Kidney glomerular epithelial cell (primary cell): ENCODE measurements at regions not wholly inside any gene's neighbourhood (a gene's known extent, or its start where the extent isn't known, plus 50 kb on each side); places are given as distances from the start of the nearest gene placed in this dataset.
A peak's percentile ranks its signal among the peaks of the same experiment; 100 is the strongest.
"Not testable (repeated sequence)": the region's sequence is repeated elsewhere in the genome, so short reads cannot be mapped to it uniquely, and the experiment has no call there.

Experiments used
- DNase-seq: peaks from one replicate; lab custom pipeline; 2025; lab: John Stamatoyannopoulos, UW

- DNase-seq: no peak
Measured at GRCh38 chr1:238648751-238649150, 737.6 kb upstream of the CHRM3 start.

DNA sequence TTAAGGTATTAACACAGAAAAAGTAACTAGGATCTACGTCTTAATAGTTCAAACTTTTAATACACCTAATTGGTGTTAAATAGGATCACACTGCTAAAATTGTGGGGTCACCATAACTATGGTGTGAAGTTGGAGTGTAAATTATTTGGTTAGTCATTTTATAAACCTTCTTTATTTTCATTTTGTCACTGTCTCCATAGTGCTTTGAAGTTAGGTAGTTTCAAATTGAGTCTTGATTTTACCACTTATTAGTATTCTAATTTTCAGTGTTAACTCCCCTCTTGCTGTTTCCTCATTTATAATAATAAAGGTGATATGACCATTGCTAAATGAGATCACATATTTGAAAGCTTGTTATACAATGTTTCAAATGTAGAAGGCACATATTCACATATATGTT is 738.1 kb upstream of the CHRM3 start:
- peak; percentile 66 for DNase-seq

- DNase-seq: peak; percentile 96
Measured at GRCh38 chr1:238647877-238648276, 738.5 kb upstream of the CHRM3 start.

GRCh38 chr1:238642231-238642630 is 744.1 kb upstream of the CHRM3 start:
- no peak for DNase-seq

- DNase-seq: no peak
Measured at GRCh38 chr1:238639861-238640260, 746.5 kb upstream of the CHRM3 start.

- DNase-seq: no peak
Measured at GRCh38 chr1:238628110-238628509, 737.4 kb upstream of the ZP4 start.

DNA sequence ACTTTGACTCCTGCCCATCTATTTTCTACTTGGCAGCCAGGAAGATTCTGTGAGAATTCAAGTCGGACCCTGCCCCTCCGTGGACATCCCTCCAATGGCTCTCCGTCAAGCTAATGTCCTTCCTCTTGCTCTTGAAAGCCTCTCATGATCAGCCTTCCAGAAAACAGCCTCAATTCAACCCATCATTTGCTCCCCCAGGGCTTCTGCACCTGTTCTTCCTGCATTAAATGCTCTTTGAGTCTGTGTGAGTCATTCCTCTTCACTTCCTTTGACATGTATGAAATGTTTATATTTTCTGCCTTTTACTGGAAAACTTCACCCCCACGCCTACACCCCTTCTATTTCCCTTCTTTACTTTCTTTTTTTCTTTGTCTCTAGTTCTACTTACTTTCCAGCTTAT is 734.1 kb upstream of the ZP4 start:
- no peak for DNase-seq

DNA sequence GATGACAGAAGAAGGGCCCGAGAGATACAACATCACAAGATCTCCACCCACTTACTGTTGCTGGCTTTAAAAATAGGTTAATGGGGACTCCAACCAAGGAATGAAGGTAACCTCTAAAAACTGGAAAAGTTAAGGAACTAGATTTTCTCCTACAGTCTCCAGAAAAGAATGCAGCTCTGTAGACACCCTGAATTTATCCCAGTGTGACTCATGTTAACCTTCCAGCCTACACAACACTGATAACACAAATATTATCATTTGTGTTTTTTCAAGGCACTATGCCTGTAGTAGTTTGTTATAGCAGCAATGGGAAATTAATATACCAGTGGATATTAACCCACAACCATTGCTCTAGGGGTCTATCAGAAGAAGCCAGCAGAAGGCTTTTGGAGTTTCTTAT is 730.7 kb upstream of the ZP4 start:
- no peak for DNase-seq

DNA sequence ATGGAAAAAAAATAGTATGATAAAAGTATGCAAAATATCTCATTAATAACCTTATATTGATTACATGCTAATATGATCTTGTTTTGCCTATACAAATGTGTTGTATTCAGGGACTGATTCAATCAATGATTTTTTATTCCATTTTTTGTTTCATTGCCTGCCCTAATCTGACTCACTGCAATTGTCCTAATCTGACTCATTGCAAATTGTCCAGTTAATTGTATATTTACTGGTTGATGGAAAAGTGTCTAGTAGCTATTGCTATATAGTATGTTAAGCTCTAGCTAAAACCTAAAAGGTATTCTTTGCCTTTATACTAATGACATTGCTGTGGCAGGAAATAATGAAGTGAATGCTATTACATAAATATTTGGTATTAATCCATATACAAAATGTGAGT is 728.9 kb upstream of the ZP4 start:
- DNase-seq: no peak

- no peak for DNase-seq
Measured at GRCh38 chr1:238611406-238611805, 720.7 kb upstream of the ZP4 start.

GRCh38 chr1:238608144-238608543 is 717.4 kb upstream of the ZP4 start:
- DNase-seq: no peak

GRCh38 chr1:238606896-238607295 is 716.2 kb upstream of the ZP4 start:
- no peak for DNase-seq

GRCh38 chr1:238606457-238606856 is 715.7 kb upstream of the ZP4 start:
- DNase-seq: no peak

- DNase-seq: no peak
Measured at GRCh38 chr1:238604357-238604756, 713.6 kb upstream of the ZP4 start.

DNA sequence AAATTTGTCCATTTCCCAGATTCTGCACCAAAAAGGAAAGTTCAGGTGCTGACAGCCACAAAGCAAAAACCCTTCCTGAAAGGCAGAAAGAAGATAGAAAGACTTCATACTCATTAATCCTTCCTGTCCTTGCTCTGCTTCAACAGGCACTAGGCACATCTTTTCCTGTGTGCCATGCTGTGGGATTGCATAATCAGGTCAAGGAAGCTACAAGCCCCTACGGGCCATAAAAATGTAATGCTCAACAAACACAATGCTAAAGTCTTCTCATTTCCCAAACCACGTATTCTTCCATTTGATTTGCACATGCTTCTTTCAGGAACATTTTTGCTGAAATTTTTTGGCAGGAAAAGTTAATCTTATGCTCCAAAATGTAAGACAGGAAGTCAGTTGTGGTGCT is 710.9 kb upstream of the ZP4 start:
- not testable (repeated sequence) for DNase-seq

GRCh38 chr1:238596703-238597102 is 706.0 kb upstream of the ZP4 start:
- no peak for DNase-seq

DNA sequence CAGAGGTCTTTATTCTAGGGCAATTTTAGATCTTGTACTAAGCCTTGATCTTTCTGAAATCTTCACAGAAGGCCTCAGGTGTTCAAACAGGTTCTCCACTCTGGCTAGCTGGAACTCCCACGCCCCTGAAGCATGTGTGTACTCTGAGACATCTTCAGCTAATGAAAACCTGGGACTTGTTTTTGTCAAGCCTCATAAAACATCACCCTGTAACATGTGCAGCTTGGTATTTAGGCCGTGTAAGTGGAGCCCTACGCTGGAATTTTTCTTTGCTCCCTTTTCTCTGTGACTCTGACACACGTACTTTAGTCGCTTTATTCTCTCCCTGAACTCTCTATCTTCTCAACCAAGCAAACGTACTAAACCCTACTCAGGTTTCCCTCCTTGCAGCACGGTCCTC is 701.9 kb upstream of the ZP4 start:
- DNase-seq: peak; percentile 39

GRCh38 chr1:238589843-238590435 is 699.2 kb upstream of the ZP4 start:
- no peak for DNase-seq

GRCh38 chr1:238582816-238583215 is 692.1 kb upstream of the ZP4 start:
- no peak for DNase-seq

DNA sequence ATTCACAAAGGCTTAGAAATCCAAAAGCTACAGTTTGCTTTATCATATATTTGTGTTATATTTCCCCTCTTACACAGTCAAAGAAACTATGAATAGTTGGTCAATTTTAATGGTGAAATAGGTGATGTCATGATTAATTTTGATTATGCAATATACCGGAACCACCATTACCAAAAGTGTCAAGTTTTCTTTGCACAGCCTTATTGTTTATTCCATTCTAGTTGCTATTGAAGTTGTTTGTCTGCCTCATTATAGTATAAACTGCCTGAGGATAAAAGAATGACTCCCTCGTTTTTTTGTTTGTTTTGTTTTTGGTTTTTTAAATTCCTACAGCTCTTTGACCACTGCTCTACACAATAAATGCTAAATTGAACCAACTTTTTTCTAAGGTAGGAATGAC is 690.6 kb upstream of the ZP4 start:
- no peak for DNase-seq

DNA sequence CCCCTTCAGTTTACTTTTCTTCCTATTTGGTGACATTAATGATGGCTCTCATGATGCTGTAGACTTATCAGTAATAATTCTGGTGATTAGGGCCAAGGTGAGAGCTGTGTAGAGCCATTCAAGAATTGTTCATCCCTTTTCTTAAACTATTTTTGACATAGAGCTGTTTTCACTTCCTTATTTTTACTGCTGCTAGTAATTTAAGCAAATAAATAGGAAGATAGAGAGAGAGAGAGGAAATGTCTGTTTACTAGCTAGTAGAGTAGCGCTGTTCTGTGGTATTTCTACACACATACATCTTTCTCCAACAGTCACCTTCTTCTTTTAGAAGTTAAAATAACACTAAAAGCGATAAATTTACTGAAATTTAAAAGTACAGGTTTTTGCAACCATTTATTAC is 678.0 kb upstream of the ZP4 start:
- no peak for DNase-seq

DNA sequence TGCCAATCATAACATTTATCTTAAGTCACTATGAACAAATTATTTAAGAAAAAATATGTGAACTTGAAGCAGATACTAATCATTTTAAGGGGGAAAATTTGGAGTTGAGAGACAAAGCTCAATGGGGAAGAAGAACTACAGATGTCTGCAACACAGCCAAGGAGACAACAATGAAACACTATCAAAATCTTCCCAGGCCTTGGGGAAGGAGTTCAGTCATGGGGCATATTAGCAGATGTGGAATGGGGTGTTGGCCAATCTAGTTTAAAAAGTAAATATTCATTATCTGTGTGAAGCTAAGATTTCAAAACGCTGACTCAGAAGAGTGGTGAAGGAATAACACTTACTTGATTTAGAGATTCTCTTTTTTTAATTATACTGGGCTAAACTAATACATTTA is 671.6 kb upstream of the ZP4 start:
- peak; percentile 26 for DNase-seq

GRCh38 chr1:238558746-238559145 is 668.0 kb upstream of the ZP4 start:
- peak; percentile 28 for DNase-seq

DNA sequence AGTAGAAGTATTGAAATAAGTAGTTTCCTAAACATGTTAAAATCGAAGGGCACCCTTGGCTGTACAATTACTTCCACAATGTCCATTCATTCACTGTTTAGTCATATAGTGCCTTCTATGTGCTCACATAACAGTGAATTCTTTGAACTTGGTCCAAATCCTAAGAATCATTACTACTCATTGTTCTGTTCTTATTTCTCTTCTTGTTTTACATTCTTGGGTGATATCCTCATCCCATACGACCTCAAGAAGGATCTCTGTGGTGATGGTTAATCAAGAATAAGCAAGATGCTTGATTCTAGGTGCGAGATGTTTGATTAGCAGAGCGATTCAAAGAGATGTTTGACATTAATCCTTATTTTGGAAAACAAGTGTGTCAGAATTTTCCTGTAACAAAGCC is 667.4 kb upstream of the ZP4 start:
- DNase-seq: peak; percentile 75

DNA sequence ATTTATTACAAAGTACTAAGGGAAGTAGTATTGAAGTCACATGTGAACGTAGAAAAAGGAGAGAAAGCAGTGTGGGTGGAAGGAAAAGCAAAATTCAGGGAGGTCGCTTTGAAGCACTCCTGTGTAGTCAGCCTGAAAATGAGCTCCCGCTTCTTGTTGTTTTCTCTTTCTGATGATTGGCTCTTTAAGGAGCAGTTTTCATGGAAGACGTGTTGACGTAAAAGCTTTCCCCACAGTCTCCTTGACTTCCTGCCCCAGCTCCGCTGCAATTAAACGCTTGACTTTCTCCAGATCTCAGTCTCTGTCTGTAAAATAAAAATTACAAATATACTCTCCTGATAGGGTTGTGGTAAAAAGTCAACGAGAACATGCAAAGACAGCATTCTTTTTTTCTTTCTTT is 661.5 kb upstream of the ZP4 start:
- no peak for DNase-seq
